Fibroblast of mammary gland (primary cell): ENCODE measurements at regions not wholly inside any gene's neighbourhood (a gene's known extent, or its start where the extent isn't known, plus 50 kb on each side); places are given as distances from the start of the nearest gene placed in this dataset.

Source experiments
- DNase-seq: peaks from one replicate; pipeline ENCODE4 v3.0.0-alpha.2; 2010; ENCODE audit warnings: low read depth
- H3K4me3 ChIP-seq: 2 replicates; pipeline ENCODE4 v1.5.1; 2011; ENCODE audit warnings: low read depth, mild to moderate bottlenecking, low read length, moderate library complexity; ENCODE audit not compliant: control insufficient read depth
- TF ChIP-seq, protein P1 (sequence below): conservative IDR thresholded peaks from 2 replicates; pipeline ENCODE4 v1.5.1; 2011; ENCODE audit warnings: low read depth, low read length, inconsistent platforms; ENCODE audit not compliant: control insufficient read depth, insufficient read depth

DNA sequence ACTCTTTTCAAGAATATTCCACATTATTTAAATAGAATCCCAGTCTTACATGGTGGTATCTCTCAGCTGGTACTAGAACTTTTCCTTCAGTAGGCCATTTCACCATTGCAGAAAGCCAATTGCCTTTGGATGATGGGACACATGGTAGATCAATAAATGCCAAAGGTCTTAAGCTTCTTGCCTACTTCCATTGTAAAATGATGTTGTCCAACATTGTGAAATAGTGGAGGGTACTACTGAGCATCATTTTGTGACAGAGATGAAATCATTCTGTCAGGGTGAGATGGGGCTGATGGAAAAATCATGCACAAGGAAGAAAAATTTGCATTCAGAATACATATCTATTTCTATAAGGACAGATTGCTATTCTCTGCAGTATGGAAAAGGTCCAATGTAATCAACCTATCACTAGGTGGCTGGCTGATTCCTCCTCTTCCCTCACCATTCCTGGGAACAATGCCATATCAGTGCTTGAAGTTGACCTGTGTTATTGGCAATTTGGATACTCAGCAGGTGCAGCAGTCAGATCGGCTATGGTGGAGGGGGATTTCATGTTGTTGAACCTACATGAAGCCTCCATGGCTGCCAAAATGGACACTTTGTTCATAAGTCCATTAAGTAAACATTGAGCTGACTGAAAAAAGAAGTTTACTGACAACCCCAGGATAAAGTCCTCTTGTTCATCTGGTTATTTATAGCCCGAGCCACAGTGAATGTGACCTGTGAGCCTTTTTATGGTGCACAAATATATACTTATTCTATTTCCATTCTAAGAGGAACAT, 596.9 kb upstream of the ARPP21 start:
- TF ChIP-seq, protein P1, sequence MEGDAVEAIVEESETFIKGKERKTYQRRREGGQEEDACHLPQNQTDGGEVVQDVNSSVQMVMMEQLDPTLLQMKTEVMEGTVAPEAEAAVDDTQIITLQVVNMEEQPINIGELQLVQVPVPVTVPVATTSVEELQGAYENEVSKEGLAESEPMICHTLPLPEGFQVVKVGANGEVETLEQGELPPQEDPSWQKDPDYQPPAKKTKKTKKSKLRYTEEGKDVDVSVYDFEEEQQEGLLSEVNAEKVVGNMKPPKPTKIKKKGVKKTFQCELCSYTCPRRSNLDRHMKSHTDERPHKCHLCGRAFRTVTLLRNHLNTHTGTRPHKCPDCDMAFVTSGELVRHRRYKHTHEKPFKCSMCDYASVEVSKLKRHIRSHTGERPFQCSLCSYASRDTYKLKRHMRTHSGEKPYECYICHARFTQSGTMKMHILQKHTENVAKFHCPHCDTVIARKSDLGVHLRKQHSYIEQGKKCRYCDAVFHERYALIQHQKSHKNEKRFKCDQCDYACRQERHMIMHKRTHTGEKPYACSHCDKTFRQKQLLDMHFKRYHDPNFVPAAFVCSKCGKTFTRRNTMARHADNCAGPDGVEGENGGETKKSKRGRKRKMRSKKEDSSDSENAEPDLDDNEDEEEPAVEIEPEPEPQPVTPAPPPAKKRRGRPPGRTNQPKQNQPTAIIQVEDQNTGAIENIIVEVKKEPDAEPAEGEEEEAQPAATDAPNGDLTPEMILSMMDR, result no peak
- DNase-seq, result no peak
- H3K4me3 ChIP-seq, result no peak overlapping the region

DNA sequence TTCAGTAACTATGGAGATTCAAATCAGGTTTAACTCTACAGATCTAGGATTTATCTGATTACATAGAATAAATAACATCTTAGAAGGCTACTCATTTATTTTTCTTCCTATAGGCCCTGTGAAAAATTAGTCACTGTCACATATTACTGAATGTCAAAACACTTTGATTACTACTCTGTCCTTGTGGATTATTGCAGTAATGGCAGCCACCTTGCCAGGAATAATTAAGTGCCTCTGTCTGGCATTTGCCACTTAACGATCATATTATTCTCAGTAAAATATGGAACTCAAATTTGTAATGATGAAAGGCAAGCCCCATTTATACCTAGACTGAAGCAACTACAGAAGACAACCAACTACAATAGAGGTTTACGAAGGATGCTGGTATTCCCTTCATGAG, 596.3 kb upstream of the ARPP21 start:
- H3K4me3 ChIP-seq, result no peak overlapping the region
- DNase-seq, result no peak
- TF ChIP-seq, protein P1, result no peak

DNA sequence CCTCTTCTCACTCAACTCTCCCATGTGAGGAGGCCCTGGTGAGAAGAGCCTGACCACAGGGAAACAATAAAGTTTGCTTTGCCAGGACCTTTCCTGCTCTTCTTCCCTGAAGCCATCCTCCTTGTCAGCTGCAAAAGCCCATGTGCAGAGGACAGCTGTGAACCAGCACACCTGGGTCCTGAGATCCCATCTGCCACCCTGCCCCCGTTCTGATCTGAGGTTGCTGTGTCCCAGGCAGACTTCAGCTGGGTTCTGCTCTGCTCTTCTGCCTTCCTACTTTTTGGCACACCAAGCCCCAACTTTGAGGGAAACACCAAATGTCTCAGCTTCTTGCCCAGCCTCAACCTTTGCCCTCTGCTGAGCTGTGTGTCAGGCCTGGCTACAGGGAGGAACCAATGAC, 595.1 kb upstream of the ARPP21 start:
- H3K4me3 ChIP-seq, result no peak overlapping the region
- no peak for DNase-seq
- TF ChIP-seq, protein P1, result no peak

DNA sequence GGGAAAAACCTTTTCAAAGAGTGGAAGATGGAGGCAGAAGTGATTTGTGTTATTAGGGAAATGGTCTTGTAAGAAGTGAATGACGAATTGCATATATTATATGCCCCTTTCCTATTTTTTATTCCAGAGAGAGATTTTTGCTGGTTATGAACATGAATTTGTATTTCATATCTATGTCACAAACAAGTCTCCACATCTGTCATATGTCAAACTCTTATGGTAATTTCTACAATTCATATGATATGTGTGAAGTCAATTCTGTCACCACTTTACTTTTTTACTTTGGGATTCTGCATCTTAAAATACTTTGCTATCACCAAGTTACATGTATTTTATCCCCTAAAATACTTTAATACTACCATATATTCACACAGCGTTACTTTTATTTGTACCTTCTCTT, 594.2 kb upstream of the ARPP21 start:
- DNase-seq, result no peak
- TF ChIP-seq, protein P1, result no peak
- no peak overlapping the region for H3K4me3 ChIP-seq

DNA sequence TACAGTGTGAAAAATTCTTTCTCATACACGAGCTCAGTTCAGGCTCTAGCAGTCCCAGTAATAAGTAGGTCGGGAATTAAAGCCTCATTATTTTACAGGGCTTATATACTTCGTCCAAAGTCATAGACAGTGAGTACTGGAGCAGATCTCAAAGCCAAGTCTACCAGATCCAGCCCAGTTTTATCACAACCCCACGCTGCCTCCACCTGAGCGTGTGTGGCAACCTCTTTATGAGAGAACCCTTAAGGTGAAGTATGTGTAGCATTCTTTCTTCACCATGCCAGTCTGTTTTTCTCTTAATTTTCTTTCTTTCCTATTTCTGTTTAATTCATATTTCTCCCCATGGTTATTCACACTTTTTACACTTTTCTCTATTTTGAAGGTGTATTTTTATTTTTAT, 574.6 kb upstream of the ARPP21 start:
- DNase-seq, result no peak
- no peak overlapping the region for H3K4me3 ChIP-seq
- TF ChIP-seq, protein P1, result no peak

DNA sequence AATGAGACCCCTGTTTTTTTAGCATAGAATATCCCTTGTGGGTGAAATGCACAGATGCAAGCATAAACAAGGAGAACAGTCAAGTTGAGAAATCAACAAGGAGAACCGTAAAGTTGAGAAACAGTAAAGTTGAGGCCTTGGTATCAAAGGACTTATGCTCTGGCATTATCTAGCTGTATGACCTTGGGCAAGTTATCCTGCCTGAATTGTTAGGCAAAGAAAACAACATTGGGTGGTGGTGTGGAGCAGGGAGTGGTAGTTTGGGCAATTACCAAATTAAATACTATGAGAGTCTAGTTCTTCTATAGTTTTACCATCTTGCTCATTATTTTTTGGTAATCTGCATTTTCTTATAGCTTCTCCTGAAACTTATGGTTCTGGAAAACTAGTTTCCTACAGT, 573.4 kb upstream of the ARPP21 start:
- DNase-seq, result no peak
- H3K4me3 ChIP-seq, result no peak overlapping the region
- TF ChIP-seq, protein P1, result no peak
